Smooth muscle cell (in vitro differentiated cells): ENCODE measurements at regions not wholly inside any gene's neighbourhood (a gene's known extent, or its start where the extent isn't known, plus 50 kb on each side); places are given as distances from the start of the nearest gene placed in this dataset.

Source experiments
- DNase-seq: peaks from one replicate; lab custom pipeline; 2025; ENCODE audit not compliant: unreplicated experiment; lab: John Stamatoyannopoulos, UW
- H2AFZ ChIP-seq: fragments of 200-600 bp; sonication (generic); 2 replicates; pipeline ENCODE4 v1.6.0; 2016; ENCODE audit warnings: antibody characterized with exemption, low read depth, mild to moderate bottlenecking
- H3F3A ChIP-seq: fragments of 200-600 bp; sonication (generic); 2 replicates; pipeline ENCODE4 v1.6.0; 2017; ENCODE audit warnings: antibody characterized with exemption, low read depth
- H3K27ac ChIP-seq: fragments of 200-600 bp; sonication (generic); 2 replicates; pipeline ENCODE4 v1.5.1; 2016; ENCODE audit warnings: low read depth, mild to moderate bottlenecking
- H3K27me3 ChIP-seq: fragments of 200-600 bp; sonication (generic); 2 replicates; pipeline ENCODE4 v1.6.1; 2016; ENCODE audit warnings: low read depth, mild to moderate bottlenecking
- H3K36me3 ChIP-seq: fragments of 200-600 bp; sonication (generic); 2 replicates; pipeline ENCODE4 v1.5.1; 2016; ENCODE audit warnings: low read depth
- H3K4me1 ChIP-seq: fragments of 200-600 bp; sonication (generic); 2 replicates; pipeline ENCODE4 v1.5.1; 2016; ENCODE audit warnings: low read depth
- H3K4me2 ChIP-seq: fragments of 200-600 bp; sonication (generic); 2 replicates; pipeline ENCODE4 v1.6.0; 2016; ENCODE audit warnings: mild to moderate bottlenecking
- H3K4me3 ChIP-seq: fragments of 200-600 bp; sonication (generic); 2 replicates; pipeline ENCODE4 v1.5.1; 2016; ENCODE audit warnings: mild to moderate bottlenecking
- H3K79me2 ChIP-seq: fragments of 200-600 bp; sonication (generic); 2 replicates; pipeline ENCODE4 v1.6.0; 2016; ENCODE audit warnings: low read depth, mild to moderate bottlenecking
- H3K9ac ChIP-seq: fragments of 200-600 bp; sonication (generic); 2 replicates; pipeline ENCODE4 v1.6.0; 2016; ENCODE audit warnings: low read depth
- H3K9me3 ChIP-seq: fragments of 200-600 bp; sonication (generic); replicated peaks from 2 replicates; pipeline ENCODE4 v1.5.1; 2016; ENCODE audit warnings: low read depth
- H4K20me1 ChIP-seq: fragments of 200-600 bp; sonication (generic); 2 replicates; pipeline ENCODE4 v1.6.0; 2016; ENCODE audit warnings: low read depth
- WGBS: methylation state at CpG from one replicate; pipeline ENCODE4 v1.1.7; 2016; ENCODE audit warnings: low lambda C conversion rate; 5-methylcytosine and 5-hydroxymethylcytosine counted together
- TF ChIP-seq, protein P1 (sequence below): fragments of 200-600 bp; sonication (generic); IDR thresholded peaks from 2 replicates; pipeline ENCODE4 v1.5.1; 2017; ENCODE audit warnings: borderline replicate concordance, mild to moderate bottlenecking, antibody characterized with exemption; ENCODE audit not compliant: insufficient read depth, poor library complexity, severe bottlenecking

DNA sequence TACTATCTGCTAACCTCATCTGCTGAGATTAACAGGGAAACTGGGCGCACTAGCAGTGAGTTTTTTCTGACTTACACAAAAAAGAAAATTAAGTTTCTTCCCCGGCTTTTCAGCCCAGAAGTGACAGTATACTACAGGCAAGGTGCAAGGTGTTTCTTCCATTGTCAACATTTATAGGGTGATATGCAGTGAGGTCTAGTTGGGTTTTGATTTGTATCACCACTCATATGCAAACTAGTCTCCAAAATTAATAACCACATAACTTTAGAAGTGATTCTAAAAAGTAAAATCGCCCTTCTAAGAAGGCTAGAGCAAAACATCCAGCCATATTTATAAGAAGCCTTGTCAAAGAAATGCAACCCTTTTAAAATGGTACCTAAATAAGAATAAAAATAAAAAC, 640.1 kb downstream of the ARAP2 start:
- no peak for DNase-seq
- H3K27me3 ChIP-seq = no peaks in the 10 kb centered on the region
- no peaks in the 10 kb centered on the region for H4K20me1 ChIP-seq
- H3K4me1 ChIP-seq = no peaks in the 10 kb centered on the region
- H3K9me3 ChIP-seq = no peaks in the 10 kb centered on the region
- no peaks in the 10 kb centered on the region for H3K79me2 ChIP-seq
- no peak overlapping the region for H2AFZ ChIP-seq
- H3K27ac ChIP-seq = no peak overlapping the region
- no peak overlapping the region for H3K9ac ChIP-seq
- TF ChIP-seq, protein P1, sequence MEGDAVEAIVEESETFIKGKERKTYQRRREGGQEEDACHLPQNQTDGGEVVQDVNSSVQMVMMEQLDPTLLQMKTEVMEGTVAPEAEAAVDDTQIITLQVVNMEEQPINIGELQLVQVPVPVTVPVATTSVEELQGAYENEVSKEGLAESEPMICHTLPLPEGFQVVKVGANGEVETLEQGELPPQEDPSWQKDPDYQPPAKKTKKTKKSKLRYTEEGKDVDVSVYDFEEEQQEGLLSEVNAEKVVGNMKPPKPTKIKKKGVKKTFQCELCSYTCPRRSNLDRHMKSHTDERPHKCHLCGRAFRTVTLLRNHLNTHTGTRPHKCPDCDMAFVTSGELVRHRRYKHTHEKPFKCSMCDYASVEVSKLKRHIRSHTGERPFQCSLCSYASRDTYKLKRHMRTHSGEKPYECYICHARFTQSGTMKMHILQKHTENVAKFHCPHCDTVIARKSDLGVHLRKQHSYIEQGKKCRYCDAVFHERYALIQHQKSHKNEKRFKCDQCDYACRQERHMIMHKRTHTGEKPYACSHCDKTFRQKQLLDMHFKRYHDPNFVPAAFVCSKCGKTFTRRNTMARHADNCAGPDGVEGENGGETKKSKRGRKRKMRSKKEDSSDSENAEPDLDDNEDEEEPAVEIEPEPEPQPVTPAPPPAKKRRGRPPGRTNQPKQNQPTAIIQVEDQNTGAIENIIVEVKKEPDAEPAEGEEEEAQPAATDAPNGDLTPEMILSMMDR = no peak
- no peaks in the 10 kb centered on the region for H3K36me3 ChIP-seq
- H3K4me2 ChIP-seq = no peak overlapping the region
- 91% methylated on average over 3 of the region's 3 CpGs for WGBS
- H3F3A ChIP-seq = no peaks in the 10 kb centered on the region
- H3K4me3 ChIP-seq = no peak overlapping the region

DNA sequence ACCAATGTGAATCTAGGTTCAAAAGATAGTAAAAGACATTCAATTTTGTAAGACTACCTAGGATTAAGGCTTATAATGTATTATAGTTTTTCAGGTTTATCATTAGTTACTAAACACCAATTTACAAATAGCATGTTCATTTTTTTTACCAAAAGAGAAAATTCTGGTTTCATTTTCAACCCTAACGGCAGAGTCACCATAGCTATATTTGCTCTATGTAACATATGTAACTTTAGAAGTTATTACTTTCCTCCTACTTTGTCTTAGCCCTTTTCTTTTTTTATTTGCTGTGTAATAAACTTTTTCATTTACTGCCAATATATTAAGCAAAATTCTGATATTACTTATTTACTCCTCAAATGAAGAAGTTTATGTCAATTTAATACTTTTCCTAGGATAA, 639.6 kb downstream of the ARAP2 start:
- no peaks in the 10 kb centered on the region for H3K4me1 ChIP-seq
- TF ChIP-seq, protein P1 = no peak
- WGBS = 97% methylated on average over 1 of the region's 1 CpG
- H3K9me3 ChIP-seq = no peaks in the 10 kb centered on the region
- no peak overlapping the region for H3K9ac ChIP-seq
- H3K79me2 ChIP-seq = no peaks in the 10 kb centered on the region
- H3K27ac ChIP-seq = no peak overlapping the region
- DNase-seq = no peak
- H3K36me3 ChIP-seq = no peaks in the 10 kb centered on the region
- H3K4me2 ChIP-seq = no peak overlapping the region
- H4K20me1 ChIP-seq = no peaks in the 10 kb centered on the region
- no peak overlapping the region for H2AFZ ChIP-seq
- no peaks in the 10 kb centered on the region for H3F3A ChIP-seq
- H3K27me3 ChIP-seq = no peaks in the 10 kb centered on the region
- no peak overlapping the region for H3K4me3 ChIP-seq

DNA sequence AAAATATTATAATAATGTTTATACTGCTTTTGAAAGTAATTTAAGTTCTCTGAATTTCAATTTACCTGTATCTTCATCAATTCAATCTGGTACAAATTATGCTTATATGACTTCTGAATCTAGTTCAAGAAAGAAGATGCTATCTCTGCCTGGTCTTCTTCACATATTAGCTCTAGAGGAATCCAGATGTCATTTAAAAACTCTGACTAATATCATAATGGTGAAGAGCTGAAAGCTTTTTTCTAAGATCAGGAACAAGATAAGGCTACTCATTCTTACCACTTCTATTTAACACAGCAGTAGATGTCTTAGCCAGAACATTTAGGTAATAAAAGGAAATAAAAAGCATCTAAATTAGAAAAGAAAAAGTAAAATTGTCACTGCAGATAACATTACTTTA, 636.1 kb downstream of the ARAP2 start:
- no peak overlapping the region for H2AFZ ChIP-seq
- no peaks in the 10 kb centered on the region for H3F3A ChIP-seq
- no peaks in the 10 kb centered on the region for H3K79me2 ChIP-seq
- no peaks in the 10 kb centered on the region for H3K9me3 ChIP-seq
- DNase-seq = no peak
- TF ChIP-seq, protein P1 = no peak
- H3K27me3 ChIP-seq = no peaks in the 10 kb centered on the region
- H3K27ac ChIP-seq = no peak overlapping the region
- no peaks in the 10 kb centered on the region for H4K20me1 ChIP-seq
- H3K9ac ChIP-seq = no peak overlapping the region
- H3K36me3 ChIP-seq = no peaks in the 10 kb centered on the region
- H3K4me2 ChIP-seq = no peak overlapping the region
- H3K4me1 ChIP-seq = no peaks in the 10 kb centered on the region
- H3K4me3 ChIP-seq = no peak overlapping the region

DNA sequence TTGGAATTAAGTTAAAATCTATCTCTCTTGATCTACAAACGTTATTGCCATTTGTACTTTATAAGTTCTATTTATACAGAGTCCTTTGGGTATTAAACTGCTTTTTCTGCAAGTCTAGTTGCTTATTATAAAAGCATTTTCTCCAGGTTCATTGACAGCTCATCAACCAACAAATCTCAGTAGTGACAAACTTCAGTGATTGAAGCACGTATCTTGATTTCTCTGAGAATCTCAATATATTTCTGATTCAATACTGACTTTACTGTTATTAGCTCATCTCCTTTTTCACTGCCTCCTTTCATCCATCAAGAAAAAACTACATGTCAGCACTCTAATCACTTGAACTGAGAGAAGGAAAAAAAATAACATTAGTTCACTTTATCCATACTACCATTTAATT, 630.2 kb downstream of the ARAP2 start:
- Histone ChIP-seq H3K36me3 (no peaks in the 10 kb centered on the region), H3K79me2 (no peaks in the 10 kb centered on the region)
- TF ChIP-seq, protein P1 = no peak

More for the DNA sequence above, 630.2 kb downstream of the ARAP2 start:
- Histone ChIP-seq H2AFZ (no peak overlapping the region), H3K27ac (no peak overlapping the region), H3K4me1 (no peaks in the 10 kb centered on the region), H3K27me3 (no peaks in the 10 kb centered on the region), H3K4me3 (no peak overlapping the region), H3F3A (no peaks in the 10 kb centered on the region), H3K9ac (no peak overlapping the region), H3K9me3 (no peaks in the 10 kb centered on the region), H4K20me1 (no peaks in the 10 kb centered on the region), H3K4me2 (no peak overlapping the region)
- no peak for DNase-seq
- 64% methylated on average over 2 of the region's 2 CpGs for WGBS
